LNCAP (cell line): ENCODE measurements at regions not wholly inside any gene's neighbourhood (a gene's known extent, or its start where the extent isn't known, plus 50 kb on each side); places are given as distances from the start of the nearest gene placed in this dataset.

ENCODE experiments used
- TF ChIP-seq, protein P1 (sequence below): fragments of 450-650 bp; IDR thresholded peaks from 2 replicates; pipeline ENCODE4 v1.5.1; 2017; ENCODE audit warnings: mild to moderate bottlenecking

DNA sequence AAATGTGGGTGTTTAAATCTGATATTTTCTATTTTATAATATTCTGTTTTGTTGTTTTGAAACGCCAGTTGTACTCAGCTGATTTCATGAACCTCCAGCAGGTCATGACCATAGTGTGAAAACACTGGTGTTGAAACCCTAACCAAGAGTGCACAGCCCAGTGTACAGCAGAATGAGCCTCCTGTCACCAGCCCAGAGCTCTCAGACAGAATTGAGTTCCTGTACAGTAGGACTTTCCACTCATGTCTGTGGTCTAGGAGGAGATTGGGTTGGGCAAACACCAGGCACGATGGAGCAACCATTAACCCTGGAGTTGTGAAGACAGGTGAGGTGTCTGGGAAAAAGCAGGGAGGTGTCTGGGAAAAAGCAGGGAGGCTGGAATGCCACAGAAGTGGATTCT lies 908.8 kb downstream of the VRK1 start:
- TF ChIP-seq, protein P1, sequence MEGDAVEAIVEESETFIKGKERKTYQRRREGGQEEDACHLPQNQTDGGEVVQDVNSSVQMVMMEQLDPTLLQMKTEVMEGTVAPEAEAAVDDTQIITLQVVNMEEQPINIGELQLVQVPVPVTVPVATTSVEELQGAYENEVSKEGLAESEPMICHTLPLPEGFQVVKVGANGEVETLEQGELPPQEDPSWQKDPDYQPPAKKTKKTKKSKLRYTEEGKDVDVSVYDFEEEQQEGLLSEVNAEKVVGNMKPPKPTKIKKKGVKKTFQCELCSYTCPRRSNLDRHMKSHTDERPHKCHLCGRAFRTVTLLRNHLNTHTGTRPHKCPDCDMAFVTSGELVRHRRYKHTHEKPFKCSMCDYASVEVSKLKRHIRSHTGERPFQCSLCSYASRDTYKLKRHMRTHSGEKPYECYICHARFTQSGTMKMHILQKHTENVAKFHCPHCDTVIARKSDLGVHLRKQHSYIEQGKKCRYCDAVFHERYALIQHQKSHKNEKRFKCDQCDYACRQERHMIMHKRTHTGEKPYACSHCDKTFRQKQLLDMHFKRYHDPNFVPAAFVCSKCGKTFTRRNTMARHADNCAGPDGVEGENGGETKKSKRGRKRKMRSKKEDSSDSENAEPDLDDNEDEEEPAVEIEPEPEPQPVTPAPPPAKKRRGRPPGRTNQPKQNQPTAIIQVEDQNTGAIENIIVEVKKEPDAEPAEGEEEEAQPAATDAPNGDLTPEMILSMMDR, result no peak

DNA sequence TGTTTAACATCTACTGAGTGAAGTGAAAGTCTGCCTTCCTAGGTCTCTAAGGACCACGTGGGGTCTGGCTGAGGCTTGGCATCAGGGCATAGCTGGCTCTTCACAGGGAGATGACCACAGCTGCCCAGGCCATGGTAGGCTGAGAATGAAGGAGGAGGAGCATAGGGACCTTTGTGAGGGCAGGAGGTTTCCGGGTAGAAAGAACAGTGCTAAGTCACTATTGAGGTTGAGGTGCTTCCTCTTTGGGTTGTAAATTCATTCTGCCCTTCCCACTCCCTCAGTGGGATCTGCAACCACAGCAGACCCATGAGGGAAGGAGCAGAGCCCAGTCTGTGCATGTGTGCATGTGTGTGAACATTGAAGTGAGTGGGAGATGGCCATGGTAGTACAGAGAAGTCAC lies 909.6 kb downstream of the VRK1 start:
- TF ChIP-seq, protein P1, result no peak

DNA sequence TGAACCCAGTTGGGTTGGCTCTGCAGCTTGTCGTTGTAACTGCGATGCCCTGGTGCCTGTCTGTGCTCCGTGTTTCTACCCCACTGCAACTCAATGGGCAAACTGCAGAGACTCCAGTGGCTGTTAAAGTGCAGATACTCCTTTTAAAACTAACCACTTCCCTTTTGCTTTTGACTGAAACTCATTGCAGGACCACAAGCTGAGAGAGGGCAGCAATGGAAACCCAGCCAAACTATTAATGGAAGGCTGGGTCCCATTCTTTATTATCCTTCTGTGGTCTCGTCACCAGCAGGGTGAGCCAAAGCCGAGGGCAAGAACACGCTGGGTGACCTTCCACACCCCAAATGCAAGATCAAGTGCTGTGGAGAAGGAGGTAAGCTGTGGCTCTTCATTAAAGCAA lies 910.4 kb downstream of the VRK1 start:
- TF ChIP-seq, protein P1, result no peak

DNA sequence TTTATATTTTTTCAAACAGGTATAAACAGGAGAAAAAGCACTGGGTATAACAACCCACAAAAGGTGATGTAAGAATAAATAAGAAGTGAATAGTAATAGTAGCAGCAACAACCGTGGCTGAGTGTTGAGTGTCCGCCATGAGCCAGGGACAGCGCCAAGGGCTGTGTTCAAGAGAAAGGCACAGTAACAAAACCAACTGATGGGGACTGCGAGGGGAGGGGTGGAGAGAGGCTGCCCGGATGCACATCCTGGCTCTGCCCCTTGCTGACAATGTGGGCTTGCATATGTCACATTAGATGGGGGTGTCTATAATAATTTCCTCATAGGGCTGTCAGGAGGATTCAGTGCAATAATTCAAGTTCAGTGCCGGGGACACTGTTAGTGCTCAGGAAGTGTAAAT lies 912.4 kb downstream of the VRK1 start:
- TF ChIP-seq, protein P1, result no peak

DNA sequence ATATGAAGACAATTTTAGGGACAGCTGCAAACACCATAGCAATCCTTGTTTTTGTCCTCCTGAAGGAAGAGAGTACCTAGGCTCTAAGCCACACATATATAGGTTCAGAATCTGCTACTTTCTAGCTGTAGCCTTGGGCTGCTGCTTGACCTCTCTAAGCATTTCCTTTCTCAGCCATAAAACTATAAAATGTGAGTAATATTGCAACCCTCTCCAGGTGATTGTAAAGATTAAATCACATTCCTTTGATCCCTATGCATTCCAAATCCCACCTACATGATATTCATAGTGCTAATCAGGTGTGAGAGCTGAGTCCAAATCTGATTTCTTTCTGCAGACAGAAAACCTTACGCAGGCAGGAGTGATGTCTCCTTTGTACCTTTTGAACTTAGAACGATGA lies 913.5 kb downstream of the VRK1 start:
- TF ChIP-seq, protein P1, result no peak

DNA sequence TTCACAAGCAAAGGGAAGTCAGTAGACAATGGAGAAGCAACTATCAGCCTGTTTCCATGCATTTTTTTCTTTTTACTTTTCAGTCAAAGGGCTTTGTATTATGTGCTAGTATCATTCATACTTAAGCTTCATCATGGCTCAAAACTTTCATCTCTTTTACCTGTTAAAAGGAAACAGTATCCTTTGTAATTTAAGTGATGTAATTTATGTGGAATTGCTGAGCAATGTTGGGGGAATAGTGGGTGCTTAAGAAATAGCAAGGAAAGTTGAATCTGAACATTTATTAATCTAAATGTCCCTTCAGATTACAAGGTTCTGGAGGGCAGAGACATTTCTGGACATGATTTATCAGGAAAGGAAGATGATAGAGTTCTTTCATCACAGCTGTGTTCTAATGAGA lies 915.3 kb downstream of the VRK1 start:
- TF ChIP-seq, protein P1, result no peak

DNA sequence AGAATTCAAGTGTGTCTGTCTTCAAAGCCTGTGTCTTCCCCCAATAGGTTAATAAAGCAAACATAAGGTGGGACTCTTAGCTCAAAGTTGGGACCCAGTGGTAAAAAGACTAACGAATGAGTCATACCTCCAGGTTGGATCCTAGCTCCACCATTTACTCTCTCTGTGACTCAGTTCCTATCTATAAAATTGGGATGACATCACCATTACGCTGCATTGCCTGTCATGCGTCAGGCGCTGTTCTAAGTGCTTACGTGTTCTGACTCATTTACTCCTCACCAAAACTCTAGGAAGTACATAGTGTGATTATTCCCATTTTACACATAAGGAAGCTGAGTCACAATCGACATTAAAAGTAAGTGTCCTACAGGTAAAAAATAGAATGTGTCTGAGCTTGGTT lies 915.8 kb downstream of the VRK1 start:
- TF ChIP-seq, protein P1, result no peak

DNA sequence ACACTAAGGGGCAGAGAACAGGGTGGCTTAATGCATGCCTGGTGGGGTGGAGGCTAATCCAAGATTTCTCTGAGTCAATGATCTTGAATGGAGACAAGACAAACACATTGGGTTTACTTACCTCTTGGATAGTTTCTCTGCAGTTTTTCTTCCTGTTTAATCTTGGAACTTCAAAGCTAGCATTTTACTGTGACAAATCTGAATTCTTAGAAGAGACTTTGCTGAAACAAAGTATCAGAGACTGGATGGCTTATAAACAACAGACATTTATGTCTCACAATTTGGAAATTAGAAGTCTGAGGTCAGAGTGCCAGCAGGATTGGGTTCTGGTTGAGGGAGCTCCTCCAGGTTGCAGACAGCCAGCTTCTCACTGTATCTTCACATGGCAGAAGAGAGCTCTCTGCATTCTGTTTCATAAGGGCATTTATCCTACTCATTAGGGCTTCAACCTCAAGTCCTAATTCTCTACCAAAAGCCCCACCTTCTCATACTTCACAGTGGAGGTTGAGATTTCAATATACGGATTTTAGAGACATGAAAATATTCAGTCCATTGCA lies 921.8 kb downstream of the VRK1 start:
- TF ChIP-seq, protein P1, result no peak
